PC-9 (cell line): ENCODE measurements at regions not wholly inside any gene's neighbourhood (a gene's known extent, or its start where the extent isn't known, plus 50 kb on each side); places are given as distances from the start of the nearest gene placed in this dataset.

ENCODE experiments used
- CTCF ChIP-seq: fragments of 200-600 bp; sonication (generic); conservative IDR thresholded peaks from 2 replicates; pipeline ENCODE4 v1.6.1; 2017; ENCODE audit warnings: mixed run types, antibody characterized with exemption, mild to moderate bottlenecking, moderate library complexity
- EZH2 ChIP-seq: fragments of 200-600 bp; sonication (generic); IDR thresholded peaks from 2 replicates; pipeline ENCODE4 v1.8.0; 2017; ENCODE audit warnings: antibody characterized with exemption, low read depth

- TF ChIP-seq CTCF (no peak), EZH2 (no peak)
These were observed 121.1 kb upstream of the XYLT1 start for GRCh38 chr16:17591655-17592405.
